Keratinocyte (primary cell): ENCODE measurements at regions not wholly inside any gene's neighbourhood (a gene's known extent, or its start where the extent isn't known, plus 50 kb on each side); places are given as distances from the start of the nearest gene placed in this dataset.

ENCODE experiments used
- DNase-seq: peaks from one replicate; pipeline ENCODE4 v3.0.0-alpha.2; 2011; ENCODE audit warnings: low read depth, missing footprints, low spot score
- FAIRE-seq: peaks from 2 replicates; lab custom pipeline; 2011; peaks lifted over from hg19 to GRCh38; lab: Jason Lieb, UNC
- H2AFZ ChIP-seq: 2 replicates; pipeline ENCODE4 v1.6.0; 2012; ENCODE audit warnings: low read length, control low read depth, inconsistent platforms; ENCODE audit not compliant: control insufficient read depth
- H3K27ac ChIP-seq: 2 replicates; pipeline ENCODE4 v1.5.1; 2011; ENCODE audit warnings: low read length; ENCODE audit not compliant: control insufficient read depth, insufficient read depth
- H3K27me3 ChIP-seq: 3 replicates; pipeline ENCODE4 v1.6.0; 2011; ENCODE audit warnings: low read length; ENCODE audit not compliant: control insufficient read depth, insufficient read depth; ENCODE audit errors: extremely low read depth
- H3K36me3 ChIP-seq, 2 experiments: 2 replicates in 1 of 2; 3 replicates in 1 of 2; pipeline ENCODE4 v1.5.1; 2011; ENCODE audit warnings: low read length in 2 of 2, mild to moderate bottlenecking in 1 of 2; ENCODE audit not compliant: control insufficient read depth in 2 of 2, insufficient read depth in 2 of 2; ENCODE audit errors: extremely low read depth in 1 of 2
- H3K4me1 ChIP-seq: 3 replicates; pipeline ENCODE4 v1.5.1; 2011; ENCODE audit warnings: low read length; ENCODE audit not compliant: control insufficient read depth, insufficient read depth; ENCODE audit errors: extremely low read depth
- H3K4me2 ChIP-seq: 3 replicates; pipeline ENCODE4 v1.6.0; 2011; ENCODE audit warnings: low read depth, low read length; ENCODE audit not compliant: control insufficient read depth, insufficient read depth; ENCODE audit errors: extremely low read depth
- H3K4me3 ChIP-seq, 3 experiments: fragments of 200-600 bp in 1 of 3; sonication (generic) in 1 of 3; 2 replicates in 2 of 3; 3 replicates in 1 of 3; pipeline ENCODE4 v1.5.1; 2011 to 2016; ENCODE audit warnings: low read length in 3 of 3, mild to moderate bottlenecking in 3 of 3, control low read depth in 2 of 3, inconsistent platforms in 1 of 3, low read depth in 1 of 3, mixed read lengths in 1 of 3, mixed run types in 1 of 3, moderate library complexity in 1 of 3; ENCODE audit not compliant: control insufficient read depth in 2 of 3, insufficient read depth in 2 of 3; ENCODE audit errors: extremely low read depth in 1 of 3
- H3K79me2 ChIP-seq: 2 replicates; pipeline ENCODE4 v1.6.0; 2012; ENCODE audit warnings: low read length; ENCODE audit not compliant: control insufficient read depth, insufficient read depth
- H3K9ac ChIP-seq: 3 replicates; pipeline ENCODE4 v1.6.0; 2011; ENCODE audit warnings: low read length; ENCODE audit not compliant: control insufficient read depth, insufficient read depth; ENCODE audit errors: extremely low read depth
- H3K9me1 ChIP-seq: 3 replicates; pipeline ENCODE4 v1.6.0; 2011; ENCODE audit warnings: low read length; ENCODE audit not compliant: control insufficient read depth, insufficient read depth; ENCODE audit errors: extremely low read depth
- H3K9me3 ChIP-seq: 2 replicates; pipeline ENCODE4 v1.5.1; 2012; ENCODE audit warnings: low read depth, low read length; ENCODE audit not compliant: control insufficient read depth
- H4K20me1 ChIP-seq: 3 replicates; pipeline ENCODE4 v1.6.0; 2011; ENCODE audit warnings: low read length; ENCODE audit not compliant: control insufficient read depth, insufficient read depth; ENCODE audit errors: extremely low read depth
- EZH2 ChIP-seq: IDR thresholded peaks from one replicate; pipeline ENCODE4 v1.6.1; 2012; ENCODE audit warnings: inconsistent platforms, mild to moderate bottlenecking, low read length, moderate library complexity
- dilution Hi-C: fragments of 300-500 bp; cut with MboI; formaldehyde crosslinking; loops from one replicate; pipeline ENCODE4 v1.7.0; 2020; ENCODE audit warnings: low sequenced_read_pairs; ENCODE audit not compliant: extremely low pct_ligation_motif_present
- TF ChIP-seq, protein P1 (sequence below), 3 experiments: IDR thresholded peaks in 1 of 3; conservative IDR thresholded peaks in 1 of 3; optimal IDR thresholded peaks in 1 of 3; 2 replicates in 2 of 3; 3 replicates in 1 of 3; pipeline versions ENCODE3 to v1.5.1; 2011; ENCODE audit warnings: low read length in 3 of 3, mild to moderate bottlenecking in 3 of 3, moderate library complexity in 2 of 3, control low read depth in 1 of 3, inconsistent platforms in 1 of 3; ENCODE audit not compliant: insufficient read depth in 2 of 3; ENCODE audit errors: extremely low read depth in 1 of 3

DNA sequence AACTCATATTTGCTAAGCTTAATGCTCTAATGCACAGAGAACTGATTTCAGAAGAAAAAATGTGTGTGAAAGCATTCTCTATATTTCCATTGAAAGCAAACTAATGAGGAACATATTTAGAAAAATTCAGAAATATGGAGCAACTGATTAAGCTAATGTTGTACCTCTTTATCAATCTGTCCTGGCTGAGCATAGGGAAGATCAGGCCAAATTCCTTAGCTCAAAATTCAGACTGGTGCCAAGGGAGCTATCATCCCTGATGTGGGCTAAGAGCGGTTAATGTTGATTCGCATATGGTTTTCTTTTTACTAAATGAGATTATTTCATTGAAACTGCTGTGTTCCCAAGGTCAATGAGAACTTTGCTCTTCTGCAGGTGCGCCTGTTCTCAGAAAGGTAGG lies 93.9 kb upstream of the HS3ST5 start:
- Histone ChIP-seq H3K9me1 (no peaks in the 10 kb centered on the region), H3K4me3 (no peak overlapping the region), H2AFZ (no peak overlapping the region), H3K27me3 (no peaks in the 10 kb centered on the region), H3K4me1 (no peaks in the 10 kb centered on the region), H3K79me2 (no peaks in the 10 kb centered on the region), H3K27ac (no peak overlapping the region), H3K9me3 (no peaks in the 10 kb centered on the region), H3K9ac (no peak overlapping the region), H3K36me3 (no peaks in the 10 kb centered on the region), H4K20me1 (no peaks in the 10 kb centered on the region), H3K4me2 (no peak overlapping the region)
- dilution Hi-C loops, result no loop called here
- FAIRE-seq (no peak), DNase-seq (no peak)
- TF ChIP-seq, protein P1, sequence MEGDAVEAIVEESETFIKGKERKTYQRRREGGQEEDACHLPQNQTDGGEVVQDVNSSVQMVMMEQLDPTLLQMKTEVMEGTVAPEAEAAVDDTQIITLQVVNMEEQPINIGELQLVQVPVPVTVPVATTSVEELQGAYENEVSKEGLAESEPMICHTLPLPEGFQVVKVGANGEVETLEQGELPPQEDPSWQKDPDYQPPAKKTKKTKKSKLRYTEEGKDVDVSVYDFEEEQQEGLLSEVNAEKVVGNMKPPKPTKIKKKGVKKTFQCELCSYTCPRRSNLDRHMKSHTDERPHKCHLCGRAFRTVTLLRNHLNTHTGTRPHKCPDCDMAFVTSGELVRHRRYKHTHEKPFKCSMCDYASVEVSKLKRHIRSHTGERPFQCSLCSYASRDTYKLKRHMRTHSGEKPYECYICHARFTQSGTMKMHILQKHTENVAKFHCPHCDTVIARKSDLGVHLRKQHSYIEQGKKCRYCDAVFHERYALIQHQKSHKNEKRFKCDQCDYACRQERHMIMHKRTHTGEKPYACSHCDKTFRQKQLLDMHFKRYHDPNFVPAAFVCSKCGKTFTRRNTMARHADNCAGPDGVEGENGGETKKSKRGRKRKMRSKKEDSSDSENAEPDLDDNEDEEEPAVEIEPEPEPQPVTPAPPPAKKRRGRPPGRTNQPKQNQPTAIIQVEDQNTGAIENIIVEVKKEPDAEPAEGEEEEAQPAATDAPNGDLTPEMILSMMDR (optimal IDR thresholded peaks at IDR 0.05 in 1 of 3, IDR thresholded peaks at IDR 0.05 in 1 of 3, conservative IDR thresholded peaks at IDR 0.05 in 1 of 3; ENCODE audit: extremely low read depth in 1 of 3, insufficient read depth in 2 of 3, low read length in 3 of 3), result no peak
- no peak for TF ChIP-seq EZH2

DNA sequence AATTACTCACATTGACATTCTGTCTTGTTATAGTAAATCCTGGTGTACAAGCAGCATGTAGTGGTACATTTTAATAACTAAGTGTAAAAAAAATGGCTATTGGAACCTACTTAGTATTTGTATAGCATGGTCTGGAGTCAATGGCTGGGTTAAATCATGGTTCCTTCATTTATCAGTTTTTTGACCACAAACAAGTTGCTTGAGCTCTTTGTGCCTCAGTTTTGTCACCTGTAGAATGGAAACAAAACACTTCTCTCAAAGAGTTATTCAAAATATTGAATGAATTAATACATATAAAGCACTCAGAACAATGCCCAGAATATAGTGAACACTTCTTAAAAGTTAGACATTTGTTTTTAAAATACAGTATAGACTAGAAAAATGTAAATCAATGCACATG lies 93.2 kb upstream of the HS3ST5 start:
- no peak overlapping the region for H3K4me3 ChIP-seq
- dilution Hi-C loops, result no loop called here
- no peak for FAIRE-seq
- no peaks in the 10 kb centered on the region for H3K79me2 ChIP-seq
- no peak for TF ChIP-seq EZH2
- TF ChIP-seq, protein P1 (optimal IDR thresholded peaks at IDR 0.05 in 1 of 3, IDR thresholded peaks at IDR 0.05 in 1 of 3, conservative IDR thresholded peaks at IDR 0.05 in 1 of 3; ENCODE audit: extremely low read depth in 1 of 3, insufficient read depth in 2 of 3, low read length in 3 of 3), result no peak
- H3K4me1 ChIP-seq, result no peaks in the 10 kb centered on the region
- no peaks in the 10 kb centered on the region for H4K20me1 ChIP-seq
- no peak overlapping the region for H2AFZ ChIP-seq
- no peaks in the 10 kb centered on the region for H3K9me3 ChIP-seq
- DNase-seq, result no peak
- no peak overlapping the region for H3K4me2 ChIP-seq
- no peak overlapping the region for H3K27ac ChIP-seq
- H3K36me3 ChIP-seq, result no peaks in the 10 kb centered on the region
- H3K27me3 ChIP-seq, result no peaks in the 10 kb centered on the region
- no peaks in the 10 kb centered on the region for H3K9me1 ChIP-seq
- no peak overlapping the region for H3K9ac ChIP-seq
